ENCODE measurements at regions not wholly inside any gene's neighbourhood (a gene's known extent, or its start where the extent isn't known, plus 50 kb on each side); places are given as distances from the start of the nearest gene placed in this dataset.
"Not testable (repeated sequence)": the region's sequence is repeated elsewhere in the genome, so short reads cannot be mapped to it uniquely, and the experiment has no call there.

- Histone ChIP-seq H3K27me3 (no peaks in the 10 kb centered on the region), H3K4me1 (peaks cover 43% of the 10 kb centered on the region), H3K4me3 (no peak overlapping the region), H3K9me3 (replicated peaks) (no peaks in the 10 kb centered on the region), H3K36me3 (no peaks in the 10 kb centered on the region), H3K27ac (no peak overlapping the region)
- no peak for DNase-seq
These were observed 371.4 kb upstream of the TECRL start for GRCh38 chr4:64780664-64781063.

GRCh38 chr4:64777286-64777685 lies 368.0 kb upstream of the TECRL start:
- no peak overlapping the region for H3K4me3 ChIP-seq
- DNase-seq, result peak; percentile 15 to 53
- peak overlapping the region; percentile 51 for H3K27ac ChIP-seq
- peaks cover 26% of the 10 kb centered on the region for H3K4me1 ChIP-seq
- no peaks in the 10 kb centered on the region for H3K36me3 ChIP-seq
- no peaks in the 10 kb centered on the region for H3K9me3 ChIP-seq (replicated peaks)
- no peaks in the 10 kb centered on the region for H3K27me3 ChIP-seq

GRCh38 chr4:64776820-64777219 lies 367.6 kb upstream of the TECRL start:
- H3K27ac ChIP-seq, result peak overlapping the region; percentile 51
- no peaks in the 10 kb centered on the region for H3K36me3 ChIP-seq
- DNase-seq, result no peak
- no peaks in the 10 kb centered on the region for H3K9me3 ChIP-seq (replicated peaks)
- peaks cover 26% of the 10 kb centered on the region for H3K4me1 ChIP-seq
- H3K27me3 ChIP-seq, result no peaks in the 10 kb centered on the region
- H3K4me3 ChIP-seq, result no peak overlapping the region

GRCh38 chr4:64774626-64775025 lies 365.4 kb upstream of the TECRL start:
- H3K4me3 ChIP-seq, result no peak overlapping the region
- peaks cover 26% of the 10 kb centered on the region for H3K4me1 ChIP-seq
- no peaks in the 10 kb centered on the region for H3K36me3 ChIP-seq
- DNase-seq, result no peak
- no peaks in the 10 kb centered on the region for H3K27me3 ChIP-seq
- no peaks in the 10 kb centered on the region for H3K9me3 ChIP-seq (replicated peaks)
- H3K27ac ChIP-seq, result no peak overlapping the region

- no peak overlapping the region for H3K4me3 ChIP-seq
- no peaks in the 10 kb centered on the region; the same call in 1 of the 2 replicates for H3K4me1 ChIP-seq
- H3K9me3 ChIP-seq (replicated peaks), result no peaks in the 10 kb centered on the region
- no peaks in the 10 kb centered on the region for H3K36me3 ChIP-seq
- no peak for DNase-seq
- H3K27ac ChIP-seq, result no peak overlapping the region
- no peaks in the 10 kb centered on the region for H3K27me3 ChIP-seq
These were observed 361.9 kb upstream of the TECRL start for GRCh38 chr4:64771149-64771548.

- no peaks in the 10 kb centered on the region for H3K9me3 ChIP-seq (replicated peaks)
- no peaks in the 10 kb centered on the region for H3K4me1 ChIP-seq
- no peaks in the 10 kb centered on the region for H3K27me3 ChIP-seq
- H3K4me3 ChIP-seq, result no peak overlapping the region
- H3K36me3 ChIP-seq, result no peaks in the 10 kb centered on the region
- no peak overlapping the region for H3K27ac ChIP-seq
- no peak for DNase-seq
These were observed 358.3 kb upstream of the TECRL start for GRCh38 chr4:64767547-64767946.

GRCh38 chr4:64766565-64766964 lies 357.3 kb upstream of the TECRL start:
- Histone ChIP-seq H3K36me3 (no peaks in the 10 kb centered on the region), H3K27me3 (no peaks in the 10 kb centered on the region), H3K4me1 (no peaks in the 10 kb centered on the region), H3K4me3 (no peak overlapping the region), H3K27ac (no peak overlapping the region), H3K9me3 (replicated peaks) (no peaks in the 10 kb centered on the region)
- DNase-seq, result no peak

GRCh38 chr4:64756016-64756415 lies 346.8 kb upstream of the TECRL start:
- no peak for DNase-seq
- H3K4me1 ChIP-seq, result no peaks in the 10 kb centered on the region
- no peak overlapping the region for H3K27ac ChIP-seq

GRCh38 chr4:64747919-64748715 lies 338.9 kb upstream of the TECRL start:
- no peak overlapping the region for H3K4me3 ChIP-seq
- H3K9me3 ChIP-seq (replicated peaks), result no peaks in the 10 kb centered on the region; the same call in 1 of the 2 replicates
- no peak for DNase-seq
- H3K36me3 ChIP-seq, result no peaks in the 10 kb centered on the region; the same call in 1 of the 2 replicates
- no peak overlapping the region for H3K27ac ChIP-seq
- no peaks in the 10 kb centered on the region for H3K4me1 ChIP-seq
- no peaks in the 10 kb centered on the region for H3K27me3 ChIP-seq

More at GRCh38 chr4:64756016-64756415, 346.8 kb upstream of the TECRL start:
- no peak overlapping the region for H3K4me3 ChIP-seq
- H3K36me3 ChIP-seq, result no peaks in the 10 kb centered on the region
- H3K9me3 ChIP-seq (replicated peaks), result no peaks in the 10 kb centered on the region
- H3K27me3 ChIP-seq, result no peaks in the 10 kb centered on the region

GRCh38 chr4:64738240-64738639 lies 329.0 kb upstream of the TECRL start:
- H3K9me3 ChIP-seq (replicated peaks), result no peaks in the 10 kb centered on the region
- H3K27ac ChIP-seq, result no peak overlapping the region
- H3K4me1 ChIP-seq, result no peaks in the 10 kb centered on the region
- no peak for DNase-seq
- no peaks in the 10 kb centered on the region for H3K36me3 ChIP-seq
- H3K27me3 ChIP-seq, result no peaks in the 10 kb centered on the region
- no peak overlapping the region for H3K4me3 ChIP-seq

GRCh38 chr4:64737854-64738138 lies 328.5 kb upstream of the TECRL start:
- DNase-seq; H3K27me3 ChIP-seq; H3K27ac ChIP-seq; H3K9me3 ChIP-seq (replicated peaks); H3K4me3 ChIP-seq; H3K4me1 ChIP-seq; H3K36me3 ChIP-seq: not testable (repeated sequence)

- no peak overlapping the region for H3K27ac ChIP-seq
- H3K4me3 ChIP-seq, result no peak overlapping the region
- no peaks in the 10 kb centered on the region for H3K27me3 ChIP-seq
- H3K4me1 ChIP-seq, result no peaks in the 10 kb centered on the region
- DNase-seq, result no peak
- H3K36me3 ChIP-seq, result no peaks in the 10 kb centered on the region
- H3K9me3 ChIP-seq (replicated peaks), result no peaks in the 10 kb centered on the region
These were observed 328.0 kb upstream of the TECRL start for GRCh38 chr4:64737026-64737853.

- H3K9me3 ChIP-seq (replicated peaks), result no peaks in the 10 kb centered on the region
These were observed 320.3 kb upstream of the TECRL start for GRCh38 chr4:64729561-64729960.

GRCh38 chr4:64727960-64728359 lies 318.7 kb upstream of the TECRL start:
- peaks cover 4% of the 10 kb centered on the region; the same call in 1 of the 2 replicates for H3K4me1 ChIP-seq
- H3K9me3 ChIP-seq (replicated peaks), result no peaks in the 10 kb centered on the region
- peak; percentile 31 to 57 for DNase-seq
- H3K36me3 ChIP-seq, result no peaks in the 10 kb centered on the region
- H3K4me3 ChIP-seq, result no peak overlapping the region
- no peaks in the 10 kb centered on the region for H3K27me3 ChIP-seq
- H3K27ac ChIP-seq, result peak overlapping the region; percentile 38

More at GRCh38 chr4:64729561-64729960, 320.3 kb upstream of the TECRL start:
- Histone ChIP-seq H3K4me1 (peaks cover 4% of the 10 kb centered on the region; the same call in 1 of the 2 replicates), H3K27me3 (no peaks in the 10 kb centered on the region), H3K27ac (no peak overlapping the region), H3K36me3 (no peaks in the 10 kb centered on the region), H3K4me3 (no peak overlapping the region)
- no peak for DNase-seq

- H3K9me3 ChIP-seq (replicated peaks); DNase-seq; H3K36me3 ChIP-seq; H3K4me1 ChIP-seq; H3K4me3 ChIP-seq; H3K27me3 ChIP-seq: not testable (repeated sequence)
- H3K27ac ChIP-seq, result peak overlapping the region; percentile 38
These were observed 318.1 kb upstream of the TECRL start for GRCh38 chr4:64727391-64727790.
